Psoas muscle (tissue), 7 donors: ENCODE measurements at regions not wholly inside any gene's neighbourhood (a gene's known extent, or its start where the extent isn't known, plus 50 kb on each side); places are given as distances from the start of the nearest gene placed in this dataset.

ENCODE experiments used
- ATAC-seq, 4 donors: fragments of 200-7000 bp; cut with Tn5 transposase; one replicate each; pipeline ENCODE4 v1.9.1; 2020; ENCODE audit warnings: moderate library complexity in 3 of 4, mild to moderate bottlenecking in 2 of 4
- DNase-seq, 2 donors: peaks; one replicate each; pipeline ENCODE4 v3.0.0-alpha.2; 2020
- H3K27ac ChIP-seq: fragments of 200-600 bp; one replicate; pipeline ENCODE4 v1.8.0; 2022
- H3K27me3 ChIP-seq, 3 donors: fragments of 200-600 bp in 1 of 3; one replicate each; pipeline versions ENCODE4 v1.6.1 to v1.8.0; 2013 to 2022; ENCODE audit warnings: low read length in 2 of 3, mild to moderate bottlenecking in 2 of 3, moderate library complexity in 1 of 3; ENCODE audit not compliant: insufficient read depth in 3 of 3
- H3K36me3 ChIP-seq, 2 donors: fragments of 200-600 bp in 1 of 2; one replicate each; pipeline versions ENCODE4 v1.6.1 to v1.8.0; 2013 to 2022; ENCODE audit warnings: low read depth in 1 of 2, mild to moderate bottlenecking in 1 of 2, moderate library complexity in 1 of 2; ENCODE audit not compliant: insufficient read depth in 1 of 2
- H3K4me1 ChIP-seq: fragments of 200-600 bp; one replicate; pipeline ENCODE4 v1.8.0; 2022
- H3K4me3 ChIP-seq: fragments of 200-600 bp; one replicate; pipeline ENCODE4 v1.8.0; 2022; ENCODE audit warnings: mild to moderate bottlenecking
- H3K9me3 ChIP-seq: fragments of 200-600 bp; one replicate; pipeline ENCODE4 v1.8.0; 2022
- WGBS, 3 donors: extraction: QIAGEN DNeasy Blood & Tissue Kit; methylation state at CpG; one replicate each; pipeline versions ENCODE4 v1.1.6 to v1.1.7; 2013; 5-methylcytosine and 5-hydroxymethylcytosine counted together
- intact Hi-C, 2 donors: fragments of 100-400 bp; cut with DNase I; formaldehyde crosslinking; loops; one replicate each; pipeline versions ENCODE4 v1.11.0 to v1.14.2; 2022
- TF ChIP-seq, protein P1 (sequence below): fragments of 200-600 bp; IDR thresholded peaks from one replicate; pipeline ENCODE4 v1.8.0; 2022; ENCODE audit warnings: antibody characterized with exemption
- donor health status: healthy with polysubstance abuse.
- donor health status: DM: no; HTN: no; CAD: no; lungs with moderate emphysema.
- donor health status: Bipolar disorder and iron deficiency.
- donor health status: healthy.
- donor health status: DM: yes; HTN: yes; CAD: no.
- donor health status: DM: no; HTN: no; CAD: no.
- donor health status: DM: yes; HTN: yes; CAD: no.

GRCh38 chr6:169051371-169051770 is 202.3 kb downstream of the THBS2 start:
- Histone ChIP-seq H3K9me3 (peaks cover 4% of the 10 kb centered on the region), H3K27me3 (no peaks in the 10 kb centered on the region), H3K4me3 (no peak overlapping the region), H3K27ac (no peak overlapping the region), H3K36me3 (no peaks in the 10 kb centered on the region), H3K4me1 (peaks cover 5% of the 10 kb centered on the region)
- intact Hi-C loops = no loop called here
- ATAC-seq (no peak), DNase-seq (no peak)
- TF ChIP-seq, protein P1, sequence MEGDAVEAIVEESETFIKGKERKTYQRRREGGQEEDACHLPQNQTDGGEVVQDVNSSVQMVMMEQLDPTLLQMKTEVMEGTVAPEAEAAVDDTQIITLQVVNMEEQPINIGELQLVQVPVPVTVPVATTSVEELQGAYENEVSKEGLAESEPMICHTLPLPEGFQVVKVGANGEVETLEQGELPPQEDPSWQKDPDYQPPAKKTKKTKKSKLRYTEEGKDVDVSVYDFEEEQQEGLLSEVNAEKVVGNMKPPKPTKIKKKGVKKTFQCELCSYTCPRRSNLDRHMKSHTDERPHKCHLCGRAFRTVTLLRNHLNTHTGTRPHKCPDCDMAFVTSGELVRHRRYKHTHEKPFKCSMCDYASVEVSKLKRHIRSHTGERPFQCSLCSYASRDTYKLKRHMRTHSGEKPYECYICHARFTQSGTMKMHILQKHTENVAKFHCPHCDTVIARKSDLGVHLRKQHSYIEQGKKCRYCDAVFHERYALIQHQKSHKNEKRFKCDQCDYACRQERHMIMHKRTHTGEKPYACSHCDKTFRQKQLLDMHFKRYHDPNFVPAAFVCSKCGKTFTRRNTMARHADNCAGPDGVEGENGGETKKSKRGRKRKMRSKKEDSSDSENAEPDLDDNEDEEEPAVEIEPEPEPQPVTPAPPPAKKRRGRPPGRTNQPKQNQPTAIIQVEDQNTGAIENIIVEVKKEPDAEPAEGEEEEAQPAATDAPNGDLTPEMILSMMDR = no peak
- WGBS, 3 donors = 89 to 100% (median 96%) methylated on average over 1 of the region's 1 CpG

DNA sequence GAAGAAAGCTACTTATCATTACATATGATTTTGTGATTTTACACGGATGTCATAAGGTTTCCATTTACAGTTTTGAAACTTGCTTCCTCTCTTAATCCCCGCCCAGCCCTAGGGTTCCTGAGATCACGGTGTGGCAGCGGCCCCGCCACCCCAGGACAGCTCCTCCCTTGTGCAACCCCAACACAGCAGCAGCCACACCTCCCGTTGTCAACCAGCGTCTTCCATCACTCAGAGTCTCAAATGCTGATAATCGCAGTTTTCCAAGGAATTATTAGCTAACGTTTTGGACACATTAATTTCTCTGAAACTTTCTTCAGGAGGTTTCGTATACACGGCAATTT is 204.8 kb downstream of the THBS2 start:
- intact Hi-C loops = no loop called here

DNA sequence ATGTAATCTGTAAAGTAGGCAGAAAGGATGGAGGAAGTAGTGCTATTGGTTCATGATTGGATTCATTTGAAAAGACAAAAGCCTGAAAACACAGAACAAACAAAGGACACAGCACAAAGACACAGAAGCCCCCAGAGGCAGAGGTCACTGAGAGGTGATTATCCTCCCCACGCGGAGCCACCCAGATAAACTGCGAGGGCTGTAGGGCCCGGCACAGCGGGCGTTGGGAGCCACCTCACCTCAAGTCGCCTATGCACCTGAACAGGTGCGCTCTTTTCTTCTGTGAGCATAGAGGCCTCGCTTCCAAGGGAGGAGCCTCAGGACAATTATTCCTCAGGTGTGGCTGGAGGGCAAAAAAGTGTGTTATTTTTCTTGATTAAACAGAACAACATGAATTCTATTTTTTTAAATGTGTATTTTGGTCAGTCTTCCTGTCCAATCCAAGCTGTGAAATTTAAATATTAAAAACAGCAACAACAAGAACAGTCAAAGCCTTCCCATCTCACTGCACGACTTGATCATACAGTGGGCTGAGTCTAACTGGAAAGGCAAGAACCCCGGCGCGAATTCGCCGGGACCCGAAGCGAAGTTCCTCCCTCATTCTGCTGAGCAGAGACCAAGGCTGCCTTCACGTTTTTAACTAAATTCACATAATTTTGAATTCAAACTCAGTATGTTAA is 205.3 kb downstream of the THBS2 start:
- no peak overlapping the region for H3K27ac ChIP-seq
- TF ChIP-seq, protein P1 = no peak
- H3K4me3 ChIP-seq = no peak overlapping the region
- H3K36me3 ChIP-seq = no peaks in the 10 kb centered on the region
- WGBS, 3 donors = 95 to 96% (median 95%) methylated on average over 18 of the region's 18 CpGs
- DNase-seq (no peak), ATAC-seq (no peak)
- intact Hi-C loops = no loop called here
- peaks cover 15% of the 10 kb centered on the region for H3K4me1 ChIP-seq
- H3K9me3 ChIP-seq = no peaks in the 10 kb centered on the region
- no peaks in the 10 kb centered on the region for H3K27me3 ChIP-seq

More for the DNA sequence above, 204.8 kb downstream of the THBS2 start:
- DNase-seq = no peak
- Histone ChIP-seq H3K4me3 (no peak overlapping the region), H3K9me3 (no peaks in the 10 kb centered on the region), H3K27me3 (no peaks in the 10 kb centered on the region), H3K4me1 (peaks cover 15% of the 10 kb centered on the region), H3K27ac (no peak overlapping the region), H3K36me3 (no peaks in the 10 kb centered on the region)
- TF ChIP-seq, protein P1 = no peak
- WGBS, 3 donors = 76 to 83% (median 78%) methylated on average over 11 of the region's 11 CpGs
- no peak for ATAC-seq

GRCh38 chr6:169047345-169047744 is 206.3 kb downstream of the THBS2 start:
- Histone ChIP-seq H3K27me3 (no peaks in the 10 kb centered on the region), H3K36me3 (no peaks in the 10 kb centered on the region), H3K9me3 (no peaks in the 10 kb centered on the region), H3K4me1 (peaks cover 15% of the 10 kb centered on the region), H3K4me3 (no peak overlapping the region), H3K27ac (no peak overlapping the region)
- TF ChIP-seq, protein P1 = no peak
- 92 to 96% (median 96%) methylated on average over 6 of the region's 6 CpGs for WGBS, 3 donors
- DNase-seq (no peak), ATAC-seq (no peak)
- intact Hi-C loops = no loop called here
